Activated B cell treated with CpG ODN at 0.5 μM for 24 hours (primary cell): ENCODE measurements at regions not wholly inside any gene's neighbourhood (a gene's known extent, or its start where the extent isn't known, plus 50 kb on each side); places are given as distances from the start of the nearest gene placed in this dataset.

Experiments used
- ATAC-seq: fragments of 200-7000 bp; cut with Tn5 transposase; one replicate; pipeline ENCODE4 v1.10.0; 2021; ENCODE audit warnings: low read depth, mild to moderate bottlenecking, moderate library complexity
- CTCF ChIA-PET: fragments of 350-600 bp; sonication (Branson Sonifier 250); formaldehyde crosslinking; loops from one replicate; lab custom pipeline; 2021; ENCODE audit warnings: antibody characterized with exemption; lab: Charles Lee
- POLR2A ChIA-PET: fragments of 350-600 bp; sonication (Branson Sonifier 250); formaldehyde crosslinking; loops from one replicate; lab custom pipeline; 2021; ENCODE audit warnings: antibody characterized with exemption; lab: Charles Lee
- DNase-seq: peaks from one replicate; pipeline ENCODE4 v3.0.0; 2022
- H3K27ac Mint-ChIP-seq: one replicate; pipeline ENCODE4 v1.8.0; 2020; ENCODE audit warnings: mixed read lengths
- H3K27me3 Mint-ChIP-seq: one replicate; pipeline ENCODE4 v1.8.0; 2021; ENCODE audit warnings: mixed read lengths
- H3K36me3 Mint-ChIP-seq: one replicate; pipeline ENCODE4 v1.8.0; 2021; ENCODE audit warnings: low read depth, mixed read lengths
- H3K4me1 Mint-ChIP-seq: one replicate; pipeline ENCODE4 v1.8.0; 2021; ENCODE audit warnings: mixed read lengths
- H3K4me3 Mint-ChIP-seq: one replicate; pipeline ENCODE4 v1.8.0; 2020; ENCODE audit warnings: mild to moderate bottlenecking, mixed read lengths
- H3K9me3 Mint-ChIP-seq: one replicate; pipeline ENCODE4 v1.8.0; 2020; ENCODE audit warnings: mixed read lengths
- CTCF ChIP-seq: fragments of 200-600 bp; IDR thresholded peaks from one replicate; pipeline ENCODE4 v1.8.0; 2022; ENCODE audit warnings: antibody characterized with exemption, mild to moderate bottlenecking
- intact Hi-C: fragments of 100-400 bp; cut with micrococcal nuclease; formaldehyde crosslinking; loops from one replicate; pipeline ENCODE4 v1.15.1; 2024

GRCh38 chr4:160326110-160326509 lies 1223.2 kb downstream of the RAPGEF2 start:
- intact Hi-C loops, result no loop called here
- no peaks in the 10 kb centered on the region for H3K27me3 Mint-ChIP-seq
- no peaks in the 10 kb centered on the region for H3K4me1 Mint-ChIP-seq
- H3K36me3 Mint-ChIP-seq, result no peaks in the 10 kb centered on the region
- H3K9me3 Mint-ChIP-seq, result peaks cover 2% of the 10 kb centered on the region
- ChIA-PET CTCF (no interaction called here), POLR2A (no interaction called here)
- H3K4me3 Mint-ChIP-seq, result no peak overlapping the region
- ATAC-seq (no peak), DNase-seq (no peak)
- TF ChIP-seq CTCF, result no peak
- no peak overlapping the region for H3K27ac Mint-ChIP-seq

GRCh38 chr4:160347197-160347596 lies 1244.3 kb downstream of the RAPGEF2 start:
- ATAC-seq (no peak), DNase-seq (no peak)
- Mint-ChIP-seq H3K36me3 (no peaks in the 10 kb centered on the region), H3K27me3 (no peaks in the 10 kb centered on the region), H3K27ac (no peak overlapping the region), H3K4me3 (no peak overlapping the region), H3K4me1 (no peaks in the 10 kb centered on the region), H3K9me3 (peaks cover 3% of the 10 kb centered on the region)
- intact Hi-C loops, result no loop called here
- TF ChIP-seq CTCF, result no peak
- CTCF ChIA-PET, result no interaction called here
- POLR2A ChIA-PET, result no interaction called here

GRCh38 chr4:160350944-160351343 lies 1248.1 kb downstream of the RAPGEF2 start:
- no peaks in the 10 kb centered on the region for H3K36me3 Mint-ChIP-seq
- CTCF ChIA-PET, result no interaction called here
- H3K27me3 Mint-ChIP-seq, result no peaks in the 10 kb centered on the region
- ATAC-seq, result no peak
- H3K4me1 Mint-ChIP-seq, result no peaks in the 10 kb centered on the region
- H3K9me3 Mint-ChIP-seq, result no peaks in the 10 kb centered on the region
- DNase-seq, result no peak
- no peak overlapping the region for H3K27ac Mint-ChIP-seq
- no peak overlapping the region for H3K4me3 Mint-ChIP-seq
- POLR2A ChIA-PET, result no interaction called here
- intact Hi-C loops, result no loop called here
- TF ChIP-seq CTCF, result no peak

GRCh38 chr4:160352637-160353036 lies 1249.8 kb downstream of the RAPGEF2 start:
- no peak for TF ChIP-seq CTCF
- Mint-ChIP-seq H3K27me3 (no peaks in the 10 kb centered on the region), H3K9me3 (no peaks in the 10 kb centered on the region), H3K4me1 (no peaks in the 10 kb centered on the region), H3K4me3 (no peak overlapping the region), H3K27ac (no peak overlapping the region), H3K36me3 (no peaks in the 10 kb centered on the region)
- ChIA-PET CTCF (no interaction called here), POLR2A (no interaction called here)
- ATAC-seq (no peak), DNase-seq (no peak)
- intact Hi-C loops, result no loop called here

- no peak for DNase-seq
- no peak for ATAC-seq
- TF ChIP-seq CTCF, result no peak
- ChIA-PET POLR2A (no interaction called here), CTCF (no interaction called here)
- no peak overlapping the region for H3K27ac Mint-ChIP-seq
- H3K4me1 Mint-ChIP-seq, result no peaks in the 10 kb centered on the region
- H3K36me3 Mint-ChIP-seq, result no peaks in the 10 kb centered on the region
- no peak overlapping the region for H3K4me3 Mint-ChIP-seq
- intact Hi-C loops, result no loop called here
- H3K27me3 Mint-ChIP-seq, result no peaks in the 10 kb centered on the region
- H3K9me3 Mint-ChIP-seq, result no peaks in the 10 kb centered on the region
Observed at GRCh38 chr4:160353548-160353947, 1250.7 kb downstream of the RAPGEF2 start.
